T-cell (primary cell): ENCODE measurements at regions not wholly inside any gene's neighbourhood (a gene's known extent, or its start where the extent isn't known, plus 50 kb on each side); places are given as distances from the start of the nearest gene placed in this dataset.

ENCODE experiments used
- ATAC-seq, 4 experiments: fragments of 200-7000 bp in 3 of 4; fragments of 150-1000 bp in 1 of 4; cut with Tn5 transposase; replicated peaks in 1 of 4; 1 replicate in 3 of 4; 2 replicates in 1 of 4; pipeline ENCODE4 v1.10.0; 2021; ENCODE audit warnings: moderate library complexity in 3 of 4, mild to moderate bottlenecking in 2 of 4, moderate number of reproducible peaks in 1 of 4
- CTCF ChIA-PET, 2 donors: fragments of 300-600 bp; sonication (Branson Sonifier 250); formaldehyde crosslinking; loops; one replicate each; lab custom pipeline; 2022; ENCODE audit warnings: antibody characterized with exemption in 2 of 2; lab: Charles Lee
- POLR2A ChIA-PET, 2 donors: fragments of 300-600 bp; sonication (Branson Sonifier 250); formaldehyde crosslinking; loops; one replicate each; lab custom pipeline; 2022; ENCODE audit warnings: antibody characterized with exemption in 2 of 2; lab: Charles Lee
- DNase-seq, 35 experiments: peaks; one replicate each; pipeline versions ENCODE4 v3.0.0 to v3.0.0-alpha.2; 2013 to 2023
- H3K27ac ChIP-seq: one replicate; pipeline ENCODE4 v1.5.1; 2013; ENCODE audit warnings: low read length
- H3K27me3 ChIP-seq, 2 experiments: replicated peaks in 1 of 2; 1 replicate in 1 of 2; 2 replicates in 1 of 2; pipeline versions ENCODE4 v1.6.1 to v1.7.0; 2013; ENCODE audit warnings: low read length in 1 of 2, mixed read lengths in 1 of 2; ENCODE audit not compliant: control insufficient read depth in 2 of 2, insufficient read depth in 2 of 2; ENCODE audit errors: extremely low read depth in 1 of 2
- H3K36me3 ChIP-seq, 2 donors: 1 replicate in 1 of 2; 2 replicates in 1 of 2; pipeline versions ENCODE4 v1.6.1 to v1.7.0; 2013; ENCODE audit warnings: low read length in 1 of 2; ENCODE audit not compliant: control insufficient read depth in 2 of 2, insufficient read depth in 1 of 2; ENCODE audit errors: extremely low read depth in 1 of 2
- H3K4me1 ChIP-seq, 2 experiments: 1 replicate in 1 of 2; 2 replicates in 1 of 2; pipeline versions ENCODE4 v1.6.1 to v1.7.0; 2013; ENCODE audit warnings: low read length in 2 of 2, mixed read lengths in 1 of 2; ENCODE audit not compliant: insufficient read depth in 2 of 2, control insufficient read depth in 1 of 2; ENCODE audit errors: extremely low read depth in 1 of 2
- H3K4me3 ChIP-seq, 2 donors: 1 replicate in 1 of 2; 2 replicates in 1 of 2; pipeline versions ENCODE4 v1.5.1 to v1.7.0; 2013; ENCODE audit warnings: mild to moderate bottlenecking in 2 of 2, low read length in 1 of 2, moderate library complexity in 1 of 2; ENCODE audit not compliant: control insufficient read depth in 1 of 2; ENCODE audit errors: extremely low read depth in 1 of 2
- H3K9me3 ChIP-seq: 2 replicates; pipeline ENCODE4 v1.7.0; 2013
- H3K27ac Mint-ChIP-seq, 2 donors: one replicate each; pipeline ENCODE4 v1.8.0; 2020 to 2021; ENCODE audit warnings: mild to moderate bottlenecking in 2 of 2, mixed read lengths in 2 of 2
- H3K27me3 Mint-ChIP-seq, 2 donors: one replicate each; pipeline ENCODE4 v1.8.0; 2021 to 2022; ENCODE audit warnings: mixed read lengths in 2 of 2
- H3K36me3 Mint-ChIP-seq: one replicate; pipeline ENCODE4 v1.8.0; 2021; ENCODE audit warnings: mixed read lengths
- H3K4me1 Mint-ChIP-seq, 3 donors: one replicate each; pipeline ENCODE4 v1.8.0; 2020 to 2022; ENCODE audit warnings: mixed read lengths in 3 of 3, mild to moderate bottlenecking in 1 of 3
- H3K4me3 Mint-ChIP-seq, 3 donors: one replicate each; pipeline ENCODE4 v1.8.0; 2020 to 2022; ENCODE audit warnings: mild to moderate bottlenecking in 3 of 3, mixed read lengths in 3 of 3, moderate library complexity in 3 of 3
- H3K9me3 Mint-ChIP-seq, 3 donors: one replicate each; pipeline ENCODE4 v1.8.0; 2020 to 2022; ENCODE audit warnings: mixed read lengths in 3 of 3
- WGBS: methylation state at CpG from one replicate; pipeline ENCODE4 v1.1.5; 2013; ENCODE audit warnings: missing lambda C conversion rate; ENCODE audit not compliant: insufficient coverage; 5-methylcytosine and 5-hydroxymethylcytosine counted together

DNA sequence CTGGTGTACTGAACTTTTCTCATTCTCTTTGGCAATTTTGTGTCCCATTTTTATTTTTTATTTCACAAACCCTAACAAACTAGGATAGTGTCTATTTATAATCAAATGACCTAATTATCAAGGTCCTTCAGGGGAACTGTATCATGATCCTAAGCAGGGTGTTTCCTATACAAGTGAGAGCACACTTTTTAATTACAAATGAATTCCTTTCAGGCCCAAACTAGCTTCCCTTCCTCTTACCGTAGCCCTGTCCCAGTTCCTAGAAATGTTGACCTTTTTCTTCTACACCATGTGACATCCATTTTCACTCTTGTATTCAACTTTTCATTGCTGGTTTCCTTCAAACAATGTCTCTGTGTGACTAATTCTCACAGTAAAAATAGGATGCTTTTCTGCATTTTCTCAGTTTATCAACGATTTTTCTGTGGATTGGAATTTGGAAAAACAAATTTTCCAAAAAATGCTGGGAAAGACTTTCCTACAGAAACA lies 411.4 kb downstream of the CCDC91 start:
- H3K4me3 Mint-ChIP-seq, result no peak overlapping the region
- ATAC-seq, result no peak
- no peak overlapping the region for H3K27ac Mint-ChIP-seq

DNA sequence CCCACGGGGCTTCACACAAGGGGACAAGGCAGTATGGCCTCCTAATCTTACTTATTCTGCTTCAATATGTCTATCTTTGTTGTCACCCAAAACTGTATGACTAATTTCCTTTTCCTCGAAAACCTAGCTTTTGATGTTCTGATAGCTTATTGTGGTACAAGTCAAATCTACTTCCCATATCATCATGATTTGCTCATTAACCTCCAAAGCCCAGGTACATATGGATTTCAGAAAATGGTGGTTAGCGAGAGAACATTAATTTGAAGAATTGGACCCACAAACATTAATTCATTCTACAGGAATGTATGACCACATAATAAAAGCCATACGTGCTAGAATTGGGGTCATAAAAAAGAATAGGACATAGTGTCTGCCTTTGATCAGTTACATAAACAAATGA lies 412.5 kb downstream of the CCDC91 start:
- ATAC-seq (no peak), DNase-seq (no peak)
- H3K36me3 Mint-ChIP-seq, result no peaks in the 10 kb centered on the region
- H3K27ac ChIP-seq, result no peak overlapping the region
- no peaks in the 10 kb centered on the region for H3K27me3 ChIP-seq
- no peaks in the 10 kb centered on the region for H3K4me1 Mint-ChIP-seq
- peaks cover 0 to 3% of the 10 kb centered on the region in 2 donors for H3K27me3 Mint-ChIP-seq
- H3K36me3 ChIP-seq, result no peaks in the 10 kb centered on the region
- H3K4me3 ChIP-seq, result no peak overlapping the region
- 80% methylated on average over 1 of the region's 4 CpGs for WGBS
- H3K4me1 ChIP-seq, result no peaks in the 10 kb centered on the region
- H3K4me3 Mint-ChIP-seq, result no peak overlapping the region
- ChIA-PET POLR2A (no interaction called here), CTCF (no interaction called here)
- peaks cover 8 to 16% (median 8%) of the 10 kb centered on the region in 3 donors for H3K9me3 Mint-ChIP-seq
- H3K27ac Mint-ChIP-seq, result no peak overlapping the region
- H3K9me3 ChIP-seq, result no peaks in the 10 kb centered on the region

More for the DNA sequence above, 411.4 kb downstream of the CCDC91 start:
- H3K27me3 ChIP-seq, result no peaks in the 10 kb centered on the region
- no peak overlapping the region for H3K27ac ChIP-seq
- Mint-ChIP-seq H3K36me3 (no peaks in the 10 kb centered on the region), H3K9me3 (peaks cover 0 to 7% (median 0%) of the 10 kb centered on the region in 3 donors), H3K27me3 (peaks cover 2 to 7% of the 10 kb centered on the region in 2 donors), H3K4me1 (no peaks in the 10 kb centered on the region)
- H3K36me3 ChIP-seq, result no peaks in the 10 kb centered on the region
- H3K4me1 ChIP-seq, result no peaks in the 10 kb centered on the region
- no peaks in the 10 kb centered on the region for H3K9me3 ChIP-seq
- H3K4me3 ChIP-seq, result no peak overlapping the region
- CTCF ChIA-PET, result interaction anchor here in 1 of 2 donors (0.6 kb wide), 1 partner anchor 19 kb away, joined by 3 read pairs; no protein-coding TSS in a partner anchor
- POLR2A ChIA-PET, result no interaction called here
- 67% methylated on average over 1 of the region's 2 CpGs for WGBS
- DNase-seq, result no peak

DNA sequence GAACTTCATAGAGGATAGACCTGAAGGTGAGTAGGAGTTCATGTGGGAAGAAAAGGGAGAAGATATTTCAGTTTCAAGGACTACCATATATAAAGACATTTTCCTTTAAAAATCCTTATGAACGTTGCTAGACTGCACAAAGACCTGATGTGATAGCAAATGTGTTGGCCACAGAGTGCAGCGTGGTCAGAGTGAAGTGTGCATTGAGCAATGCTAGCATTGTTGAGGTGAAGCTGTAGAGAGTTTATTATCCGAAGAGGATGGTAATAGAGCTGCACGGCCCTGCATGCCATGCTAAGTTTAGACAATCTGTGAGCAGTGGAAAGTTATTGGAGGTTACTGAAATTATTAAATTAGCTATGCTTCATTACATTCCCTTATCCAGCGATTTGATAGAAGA lies 413.0 kb downstream of the CCDC91 start:
- H3K27me3 ChIP-seq, result no peaks in the 10 kb centered on the region
- Mint-ChIP-seq H3K9me3 (peaks cover 12 to 20% (median 13%) of the 10 kb centered on the region in 3 donors), H3K27ac (no peak overlapping the region), H3K4me1 (no peaks in the 10 kb centered on the region), H3K4me3 (no peak overlapping the region), H3K27me3 (peaks cover 0 to 3% of the 10 kb centered on the region in 2 donors), H3K36me3 (no peaks in the 10 kb centered on the region)
- H3K36me3 ChIP-seq, result no peaks in the 10 kb centered on the region
- no peak overlapping the region for H3K27ac ChIP-seq
- H3K4me3 ChIP-seq, result no peak overlapping the region
- POLR2A ChIA-PET, result no interaction called here
- H3K4me1 ChIP-seq, result no peaks in the 10 kb centered on the region
- H3K9me3 ChIP-seq, result no peaks in the 10 kb centered on the region
- DNase-seq (no peak), ATAC-seq (no peak)
- CTCF ChIA-PET, result no interaction called here
- WGBS, result 71% methylated on average over 2 of the region's 5 CpGs

DNA sequence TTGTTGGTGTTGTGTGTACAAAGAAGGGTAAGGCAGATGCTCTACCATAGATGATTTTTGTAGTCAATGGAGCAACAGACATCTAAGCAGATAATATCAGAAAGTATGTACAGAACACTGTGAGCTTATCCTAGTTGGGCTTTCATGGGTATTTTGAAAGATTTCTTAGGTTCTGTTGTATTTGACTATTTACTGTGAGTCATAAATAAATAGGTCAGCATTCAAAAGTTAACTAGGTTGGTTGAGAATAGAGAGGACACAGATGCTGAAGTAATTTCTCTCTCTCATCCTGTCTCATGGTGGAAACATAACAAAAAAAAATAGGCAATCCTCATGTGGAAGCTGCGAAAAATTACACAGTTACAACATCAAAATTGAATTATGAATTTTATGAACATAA lies 413.5 kb downstream of the CCDC91 start:
- ChIA-PET CTCF (no interaction called here), POLR2A (no interaction called here)
- Histone ChIP-seq H3K36me3 (no peaks in the 10 kb centered on the region), H3K9me3 (no peaks in the 10 kb centered on the region), H3K27ac (no peak overlapping the region), H3K27me3 (no peaks in the 10 kb centered on the region), H3K4me3 (no peak overlapping the region), H3K4me1 (no peaks in the 10 kb centered on the region)
- Mint-ChIP-seq H3K9me3 (peaks cover 12 to 24% (median 17%) of the 10 kb centered on the region in 3 donors), H3K36me3 (no peaks in the 10 kb centered on the region), H3K4me3 (no peak overlapping the region), H3K4me1 (no peaks in the 10 kb centered on the region), H3K27ac (no peak overlapping the region), H3K27me3 (peaks cover 0 to 3% of the 10 kb centered on the region in 2 donors)
- ATAC-seq, result no peak
- WGBS, result no CpG with 5 or more reads among the region's 1 CpG
- no peak for DNase-seq

DNA sequence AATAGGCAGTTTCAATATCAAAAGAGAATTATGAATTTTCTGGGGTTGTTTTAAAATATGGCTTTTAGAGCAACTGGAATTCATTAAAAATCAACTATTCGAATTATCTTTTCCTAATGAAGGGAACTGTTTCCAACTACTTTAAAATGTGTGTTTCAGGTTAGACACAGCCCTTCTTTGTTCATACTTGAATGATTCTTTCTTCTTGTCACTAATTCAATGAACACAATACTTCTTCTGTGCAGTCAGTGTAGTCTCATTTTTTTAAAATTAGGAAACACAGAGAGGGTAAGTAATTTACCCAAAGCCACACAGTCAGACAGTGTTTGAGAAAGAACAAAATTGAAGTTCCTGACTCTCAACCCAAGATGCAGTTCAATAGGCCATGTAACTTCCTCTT lies 414.0 kb downstream of the CCDC91 start:
- Mint-ChIP-seq H3K4me3 (no peak overlapping the region), H3K27ac (no peak overlapping the region), H3K27me3 (peaks cover 0 to 3% of the 10 kb centered on the region in 2 donors), H3K9me3 (peaks cover 12 to 24% (median 17%) of the 10 kb centered on the region in 3 donors), H3K36me3 (no peaks in the 10 kb centered on the region), H3K4me1 (no peaks in the 10 kb centered on the region)
- H3K27ac ChIP-seq, result no peak overlapping the region
- ChIA-PET CTCF (no interaction called here), POLR2A (no interaction called here)
- no peaks in the 10 kb centered on the region for H3K36me3 ChIP-seq
- H3K9me3 ChIP-seq, result no peaks in the 10 kb centered on the region
- H3K4me1 ChIP-seq, result no peaks in the 10 kb centered on the region
- DNase-seq, result no peak
- no peak overlapping the region for H3K4me3 ChIP-seq
- WGBS, result no CpG with 5 or more reads among the region's 1 CpG
- H3K27me3 ChIP-seq, result no peaks in the 10 kb centered on the region
- no peak for ATAC-seq

DNA sequence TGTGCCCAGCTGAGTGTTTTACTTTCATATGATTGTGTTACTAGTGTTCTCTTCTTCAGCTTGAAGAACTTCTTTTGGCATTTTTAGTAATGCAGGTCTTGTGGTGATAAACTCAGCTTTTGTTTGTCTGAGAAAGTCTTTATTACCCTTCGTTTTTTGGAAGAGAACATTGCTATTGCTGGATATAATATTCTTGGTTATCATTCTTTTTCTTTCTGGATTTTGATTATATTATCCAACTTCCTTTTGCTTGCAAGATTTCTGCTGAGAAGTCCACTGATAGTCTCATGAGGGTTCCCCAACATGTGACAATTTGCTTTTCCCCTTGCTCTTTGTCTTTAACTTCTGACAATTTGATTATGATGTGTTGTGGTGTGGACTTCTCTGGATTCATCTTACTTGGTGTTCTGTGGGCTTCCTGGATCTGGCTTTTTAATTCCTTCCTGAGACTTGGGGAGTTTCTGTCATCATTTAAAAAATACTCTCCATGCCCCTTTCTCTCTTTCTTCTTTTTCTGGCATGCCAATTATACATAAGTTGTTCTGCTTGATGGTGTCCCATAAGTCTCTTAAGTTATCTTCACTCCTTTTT lies 416.8 kb downstream of the CCDC91 start:
- peaks cover 4 to 7% of the 10 kb centered on the region in 2 donors for H3K27me3 Mint-ChIP-seq
- H3K27me3 ChIP-seq, result no peaks in the 10 kb centered on the region
- DNase-seq, result no peak
- no peaks in the 10 kb centered on the region for H3K9me3 ChIP-seq
- H3K27ac ChIP-seq, result no peak overlapping the region
- WGBS, result no CpG with 5 or more reads among the region's 1 CpG
- CTCF ChIA-PET, result no interaction called here
- no peaks in the 10 kb centered on the region for H3K4me1 ChIP-seq
- no peak overlapping the region for H3K4me3 Mint-ChIP-seq
- H3K4me1 Mint-ChIP-seq, result no peaks in the 10 kb centered on the region
- POLR2A ChIA-PET, result no interaction called here
- ATAC-seq, result no peak
- H3K27ac Mint-ChIP-seq, result no peak overlapping the region
- no peaks in the 10 kb centered on the region for H3K36me3 Mint-ChIP-seq
- H3K9me3 Mint-ChIP-seq, result peaks cover 12 to 24% (median 20%) of the 10 kb centered on the region in 3 donors
- no peak overlapping the region for H3K4me3 ChIP-seq
- no peaks in the 10 kb centered on the region for H3K36me3 ChIP-seq
